Stimulated activated CD8-positive, alpha-beta memory T cell treated with anti-CD3 and anti-CD28 coated beads, Interleukin-12 subunit alpha, Interleukin-12 subunit beta, amount 100 ng/mL, for 1 hour (primary cell): ENCODE measurements at regions not wholly inside any gene's neighbourhood (a gene's known extent, or its start where the extent isn't known, plus 50 kb on each side); places are given as distances from the start of the nearest gene placed in this dataset.

Experiments used
- DNase-seq: peaks from one replicate; pipeline ENCODE4 v3.0.0-alpha.2; 2020; ENCODE audit warnings: low read depth

DNA sequence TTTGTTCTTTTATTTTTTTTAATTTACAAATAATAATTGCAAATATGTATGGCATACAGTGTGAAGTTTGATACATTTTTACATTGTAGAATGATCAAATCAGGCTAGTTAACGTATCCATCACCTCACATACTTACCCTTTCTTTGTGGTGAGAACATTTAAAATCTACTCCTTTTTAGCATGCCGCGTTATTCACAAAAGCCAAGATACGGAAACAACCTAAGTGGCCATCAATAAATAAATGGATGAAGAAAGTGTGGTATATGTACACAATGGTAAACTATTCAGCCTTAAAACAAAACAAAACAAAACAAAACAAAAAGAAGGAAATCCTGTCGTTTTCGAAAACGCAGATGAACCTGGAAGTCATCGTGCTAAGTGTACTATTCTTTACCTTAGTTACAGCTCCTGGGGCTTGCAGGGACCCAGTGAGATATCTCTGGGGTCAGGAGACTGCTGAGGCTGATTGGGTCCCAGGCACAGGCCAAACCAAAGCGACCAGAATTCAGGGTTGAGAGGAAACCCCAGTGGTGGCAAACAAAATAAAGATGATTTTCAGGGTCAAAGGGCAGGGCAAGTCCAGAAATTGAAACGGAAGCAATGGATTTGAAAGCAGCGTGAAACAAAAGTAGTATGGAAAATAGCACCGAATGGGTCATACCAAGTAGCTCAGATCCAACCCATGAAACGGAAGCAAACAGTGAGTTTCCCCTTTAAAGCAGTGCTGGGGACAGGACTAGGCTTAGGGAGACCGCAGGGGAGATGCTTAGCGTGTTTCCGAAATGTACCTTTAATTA lies 188.2 kb downstream of the PLPP3 start:
- no peak for DNase-seq

- no peak for DNase-seq
These were observed 189.0 kb downstream of the PLPP3 start for GRCh38 chr1:56390232-56390867.

DNA sequence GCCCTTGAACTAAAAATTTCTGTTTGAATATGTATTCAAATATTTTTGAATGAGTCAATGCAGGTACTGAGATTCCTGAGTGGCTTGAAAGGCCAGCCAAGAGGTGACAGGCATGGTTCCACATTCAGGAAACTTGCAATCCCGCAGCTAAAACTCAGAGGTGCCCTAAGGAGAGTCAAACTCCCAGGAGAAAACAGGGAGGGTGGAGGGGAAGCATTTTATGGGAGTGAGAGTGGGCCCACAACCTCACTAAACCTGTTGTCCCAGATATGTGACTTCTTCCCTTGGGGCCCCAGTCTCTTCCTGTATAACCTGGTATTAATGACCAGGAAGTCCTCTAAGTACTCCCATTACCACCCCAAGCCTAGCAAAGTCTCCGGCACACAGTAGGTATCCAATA lies 189.6 kb downstream of the PLPP3 start:
- no peak for DNase-seq

DNA sequence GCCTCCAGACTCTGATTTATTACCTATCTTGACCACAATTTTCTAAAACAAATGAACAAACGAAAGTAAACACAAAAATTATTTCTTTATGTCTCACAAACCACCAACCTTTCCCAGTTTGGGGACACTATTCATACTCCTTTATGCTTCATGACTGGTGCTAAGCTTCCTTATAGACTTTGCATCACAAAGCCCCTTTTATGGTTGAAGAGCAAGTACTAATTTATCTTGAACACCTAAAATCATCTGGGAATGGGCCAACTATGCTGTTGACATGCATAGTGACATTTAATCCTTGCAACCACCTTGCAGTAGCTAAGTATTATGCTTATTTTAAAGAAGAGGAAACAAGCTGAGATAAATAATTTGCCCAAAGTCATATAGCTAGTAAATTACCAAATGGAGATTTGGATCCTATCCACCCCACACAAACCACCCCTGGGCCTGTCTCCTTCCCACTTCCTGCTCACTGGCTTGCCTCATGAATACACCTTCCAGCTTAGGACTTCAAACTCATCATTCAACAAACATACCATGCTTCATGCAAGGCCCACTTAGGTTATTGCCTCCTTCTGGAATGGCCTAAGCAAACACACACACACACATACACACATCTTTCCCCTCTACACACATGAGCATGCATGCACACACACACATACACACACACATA lies 192.2 kb downstream of the PLPP3 start:
- DNase-seq = no peak

DNA sequence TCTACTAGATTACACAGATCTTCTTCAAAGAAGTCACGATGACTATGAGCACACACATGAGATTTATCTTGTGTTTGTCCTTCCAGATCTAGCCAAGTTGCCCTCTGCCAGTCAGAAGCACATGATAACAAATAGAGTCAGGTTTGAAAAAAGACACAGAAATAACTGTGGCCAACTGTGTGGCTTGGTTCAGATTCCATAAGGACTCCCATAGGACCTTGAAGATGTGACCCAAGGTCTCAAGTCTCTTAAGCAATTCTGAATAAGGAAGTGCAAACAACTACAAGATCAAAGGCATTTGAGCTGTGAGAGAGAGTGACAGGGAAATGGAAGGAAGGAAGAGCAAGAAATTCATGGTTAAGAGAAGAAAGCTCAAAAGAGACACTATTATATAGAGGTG lies 194.0 kb downstream of the PLPP3 start:
- DNase-seq = no peak

- DNase-seq = no peak
These were observed 196.4 kb downstream of the PLPP3 start for GRCh38 chr1:56382929-56383328.

GRCh38 chr1:56380531-56380930 lies 198.8 kb downstream of the PLPP3 start:
- DNase-seq = no peak

- no peak for DNase-seq
These were observed 200.9 kb downstream of the PLPP3 start for GRCh38 chr1:56378341-56379070.

DNA sequence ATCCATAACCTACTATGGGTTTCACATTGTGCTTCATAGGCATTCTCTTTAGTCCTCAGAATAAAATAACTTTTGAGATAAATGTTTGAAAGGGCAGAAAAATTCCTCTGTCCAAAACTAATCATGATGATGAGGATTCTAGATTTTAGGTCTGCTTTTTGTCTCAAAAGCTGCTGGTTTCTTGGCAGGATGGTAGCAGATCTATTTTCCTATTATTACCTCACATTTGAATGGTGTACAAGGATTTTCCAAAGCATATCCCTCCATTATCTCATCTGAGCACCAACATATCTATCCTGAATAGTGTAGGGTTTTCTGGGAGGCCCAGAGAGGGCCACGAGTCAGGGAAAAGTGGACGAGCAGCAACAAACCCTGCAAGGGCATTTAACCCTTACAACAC lies 201.9 kb downstream of the PLPP3 start:
- DNase-seq = no peak

GRCh38 chr1:56376188-56376984 lies 203.0 kb downstream of the PLPP3 start:
- no peak for DNase-seq

- DNase-seq = no peak
These were observed 204.0 kb downstream of the PLPP3 start for GRCh38 chr1:56375326-56375804.

- DNase-seq = no peak
These were observed 205.1 kb downstream of the PLPP3 start for GRCh38 chr1:56374026-56374974.

- no peak for DNase-seq
These were observed 208.8 kb downstream of the PLPP3 start for GRCh38 chr1:56370513-56370912.

DNA sequence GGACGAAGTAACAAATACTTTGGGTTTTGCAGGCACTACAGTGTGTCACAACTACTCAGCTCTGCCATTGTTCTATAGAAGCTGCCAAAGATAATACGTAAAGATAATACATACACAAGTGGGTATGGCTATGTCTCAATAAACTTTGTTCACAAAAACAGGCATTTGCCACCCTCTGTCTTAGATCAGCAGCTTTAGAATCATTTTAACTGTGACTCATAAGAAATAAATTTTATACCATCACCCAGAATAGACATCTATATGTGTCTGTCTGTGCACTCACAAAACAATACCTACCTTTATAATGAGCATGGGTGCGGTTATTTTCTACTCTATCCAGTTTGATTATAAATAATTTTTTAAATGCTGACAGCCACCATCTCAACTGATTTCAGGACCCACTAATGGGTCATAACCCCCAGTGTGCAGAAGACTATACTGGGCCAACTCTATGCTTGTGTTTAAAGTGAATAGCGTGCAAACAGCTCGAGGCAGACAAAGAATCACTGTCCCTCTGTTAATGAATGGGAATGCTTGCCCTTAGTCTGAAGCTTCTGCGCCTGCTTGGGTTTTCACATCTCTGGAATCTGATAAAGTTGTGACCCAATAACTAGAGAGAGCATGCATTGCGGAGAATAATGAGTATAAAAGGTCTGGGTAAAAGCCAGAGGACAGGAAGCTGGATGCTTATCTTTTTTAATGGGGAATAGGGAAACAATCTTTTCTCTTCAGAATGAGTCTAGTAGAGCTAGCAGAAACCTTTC lies 216.2 kb downstream of the PLPP3 start:
- DNase-seq = no peak

GRCh38 chr1:56360021-56360420 lies 219.3 kb downstream of the PLPP3 start:
- DNase-seq = no peak

- DNase-seq = no peak
These were observed 220.3 kb downstream of the PLPP3 start for GRCh38 chr1:56359056-56359455.

DNA sequence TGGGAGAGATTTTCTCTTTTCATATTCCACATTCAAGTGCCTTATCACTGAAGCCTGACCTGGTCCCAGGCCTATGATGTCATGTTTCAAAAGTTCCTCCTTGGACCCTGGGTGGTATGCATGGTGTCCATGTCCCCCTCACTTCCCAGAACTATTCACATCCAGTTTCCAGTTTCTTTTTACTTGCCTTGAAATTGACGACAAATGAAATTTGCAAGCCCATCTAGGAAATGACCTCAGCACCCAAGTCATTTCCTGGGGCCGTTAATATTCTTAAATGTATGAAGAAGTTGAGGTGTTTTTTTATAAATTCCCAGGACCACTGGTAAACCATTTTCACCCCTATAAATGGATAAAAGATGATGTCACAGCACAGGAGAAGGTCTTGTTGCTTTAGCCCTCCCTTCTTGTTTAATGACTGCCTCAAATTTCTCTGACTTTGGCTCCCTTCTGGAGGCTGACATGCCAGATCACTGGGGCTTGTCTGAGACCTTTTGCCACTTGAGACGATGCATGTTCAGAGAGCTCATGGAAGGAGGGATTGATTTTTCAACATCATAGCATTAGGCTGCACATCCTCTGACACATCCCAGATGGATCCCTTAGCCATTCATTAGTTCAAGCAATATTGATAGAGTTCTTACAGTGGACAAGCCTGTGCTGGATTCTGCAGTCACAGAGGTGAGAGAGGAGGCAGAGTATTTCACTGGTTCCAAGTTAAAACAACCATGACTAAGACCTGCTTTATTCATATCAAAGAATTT lies 221.3 kb downstream of the PLPP3 start:
- no peak for DNase-seq

- no peak for DNase-seq
These were observed 222.9 kb downstream of the PLPP3 start for GRCh38 chr1:56356376-56356990.
